ENCODE measurements at regions not wholly inside any gene's neighbourhood (a gene's known extent, or its start where the extent isn't known, plus 50 kb on each side); places are given as distances from the start of the nearest gene placed in this dataset.

- TF ChIP-seq EP300 (IDR thresholded peaks at IDR 0.05; ENCODE audit: low read depth) = no peak
- TF ChIP-seq POLR2A (IDR thresholded peaks at IDR 0.05) = no peak
These were observed 61.1 kb upstream of the KPNA3 start for GRCh38 chr13:49853535-49853934.

Data from transverse colon (tissue), 1 donor.